HG02642 (cell line): ENCODE measurements at regions not wholly inside any gene's neighbourhood (a gene's known extent, or its start where the extent isn't known, plus 50 kb on each side); places are given as distances from the start of the nearest gene placed in this dataset.

ENCODE experiments used
- ATAC-seq: cut with Tn5 transposase; IDR thresholded peaks from one replicate; pipeline ENCODE4 v1.9.1; 2021; ENCODE audit warnings: mild to moderate bottlenecking; ENCODE audit not compliant: unreplicated experiment, poor library complexity

DNA sequence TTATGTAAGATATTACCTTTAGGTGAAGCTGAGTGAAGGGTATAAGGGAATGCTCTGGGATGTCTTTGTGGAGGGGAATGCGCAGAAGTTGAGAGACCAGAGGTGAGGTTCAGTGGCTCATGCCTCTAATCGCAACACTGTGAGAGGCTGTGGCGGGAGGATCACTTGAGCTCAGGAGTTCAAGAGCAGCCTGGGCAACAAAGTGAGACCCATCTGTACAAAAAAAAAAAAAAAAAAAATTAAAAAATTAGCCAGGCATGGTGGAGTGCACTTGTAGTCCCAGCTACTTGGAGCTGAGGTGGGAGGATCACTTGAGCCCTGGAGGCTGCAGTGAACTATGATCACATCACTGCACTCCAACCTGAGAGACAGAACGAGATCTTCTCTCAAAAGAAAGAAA, 57.3 kb upstream of the SP3 start:
- no peak for ATAC-seq

DNA sequence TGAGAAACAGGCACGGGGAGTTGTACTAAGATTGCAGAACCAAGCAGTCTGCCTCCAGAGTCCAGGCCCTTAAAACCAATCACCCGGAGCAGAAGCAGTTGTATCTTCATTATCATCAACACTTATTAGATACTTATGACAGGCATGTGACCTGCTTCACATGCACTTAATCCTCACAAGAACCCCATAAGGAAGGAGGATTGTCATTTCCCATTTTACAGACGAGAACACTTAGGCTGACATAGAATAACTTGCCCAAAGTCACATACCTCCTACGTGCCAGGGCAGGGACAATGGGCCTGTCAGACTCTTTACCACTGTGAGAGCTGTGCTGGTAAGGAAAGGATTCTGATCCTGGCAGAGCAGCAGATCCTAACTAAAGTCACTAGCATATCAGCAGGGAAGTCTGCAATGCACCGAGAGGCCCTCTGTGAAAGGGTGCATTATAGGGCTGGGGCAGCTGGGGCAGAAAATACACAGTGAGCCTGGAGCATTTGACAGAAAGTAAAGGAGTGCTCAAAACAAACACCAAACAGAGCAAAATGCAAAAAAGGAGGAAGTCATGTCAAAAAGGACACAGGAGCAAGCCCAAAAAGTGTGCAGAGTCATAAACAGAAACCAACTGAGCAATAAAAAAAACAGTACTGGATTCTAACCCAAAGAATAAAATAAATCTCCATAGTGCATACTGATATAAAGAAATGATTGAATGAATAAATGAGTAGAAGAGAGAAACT, 55.9 kb upstream of the SP3 start:
- ATAC-seq: peak; percentile 64

DNA sequence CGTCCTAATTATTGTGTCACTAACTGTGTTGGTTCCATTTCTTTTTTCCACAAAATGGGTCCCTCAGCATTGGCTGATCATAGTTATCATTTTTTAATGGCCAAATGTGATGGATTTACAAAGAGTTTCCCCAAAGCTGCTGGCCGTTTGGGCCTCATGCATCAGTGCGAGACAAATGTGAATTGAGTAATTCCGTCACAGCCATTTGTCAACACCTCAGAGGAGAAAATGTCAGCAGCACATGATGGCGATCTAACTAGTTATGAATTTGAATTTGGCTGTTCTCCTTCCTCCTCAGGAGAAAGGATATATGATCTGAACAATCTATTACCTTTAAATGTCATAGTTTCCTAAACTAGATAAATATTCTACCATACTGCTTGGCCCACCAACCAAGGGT, 54.9 kb upstream of the SP3 start:
- ATAC-seq: no peak

DNA sequence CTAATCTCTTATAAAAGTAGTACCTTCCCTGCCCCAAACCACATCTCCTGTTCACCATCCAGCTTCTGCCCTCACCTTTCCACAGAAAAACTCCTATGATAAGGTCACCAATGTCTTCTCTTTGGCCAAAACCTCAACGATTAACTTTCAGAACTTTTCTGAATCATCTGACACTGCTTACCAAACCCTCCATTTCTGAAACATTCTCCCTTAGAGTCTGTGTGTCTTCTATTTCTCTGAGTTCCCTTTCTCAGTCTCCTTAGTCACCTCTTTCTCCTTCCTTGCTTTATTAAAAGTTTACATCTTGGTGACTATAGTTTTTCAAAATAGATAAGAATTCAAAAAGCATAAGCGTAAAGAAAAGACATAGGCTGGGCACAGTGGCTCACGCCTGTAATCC, 51.3 kb upstream of the SP3 start:
- ATAC-seq: no peak

GRCh38 chr2:174015428-174015827, 50.3 kb upstream of the SP3 start:
- ATAC-seq: no peak
